ENCODE measurements at regions not wholly inside any gene's neighbourhood (a gene's known extent, or its start where the extent isn't known, plus 50 kb on each side); places are given as distances from the start of the nearest gene placed in this dataset.

- Histone ChIP-seq H2BK5ac (ENCODE audit: low read depth, low read length, poor library complexity) (no peak overlapping the region), H2AFZ (ENCODE audit: insufficient read depth, low read length, poor library complexity) (no peak overlapping the region), H2AK5ac (ENCODE audit: low read length) (no peak overlapping the region), H3K27ac (ENCODE audit: low read depth, low read length) (no peak overlapping the region), H3K9me3 (ENCODE audit: insufficient read depth, low read depth, low read length) (no peaks in the 10 kb centered on the region), H4K8ac (ENCODE audit: low read depth, low read length) (no peak overlapping the region), H3K27me3 (ENCODE audit: insufficient read depth, low read length) (no peaks in the 10 kb centered on the region), H4K12ac (ENCODE audit: low read depth, low read length) (no peak overlapping the region), H3K79me1 (ENCODE audit: low read length) (peaks cover 11% of the 10 kb centered on the region), H3K4ac (ENCODE audit: low read depth, low read length) (no peak overlapping the region), H3K4me1 (ENCODE audit: control insufficient read depth in 1 of 2, insufficient read depth in 2 of 2, low read length in 2 of 2) (no peaks in the 10 kb centered on the region), H2BK120ac (ENCODE audit: insufficient read depth, low read length, poor library complexity) (no peak overlapping the region), H3K9ac (ENCODE audit: low read length) (no peak overlapping the region), H3K14ac (ENCODE audit: low read length) (no peak overlapping the region), H3K4me3 (ENCODE audit: low read depth, low read length) (no peak overlapping the region), H3K18ac (ENCODE audit: low read length) (no peak overlapping the region), H3K4me2 (ENCODE audit: low read length) (no peak overlapping the region), H3K79me2 (ENCODE audit: control insufficient read depth, insufficient read depth, low read length, poor library complexity) (no peaks in the 10 kb centered on the region), H4K91ac (ENCODE audit: low read depth, low read length) (no peak overlapping the region), H2BK12ac (ENCODE audit: low read length) (no peak overlapping the region), H3K36me3 (ENCODE audit: control insufficient read depth in 1 of 2, insufficient read depth in 2 of 2, low read length in 2 of 2) (no peaks in the 10 kb centered on the region), H3K23ac (ENCODE audit: low read length) (no peak overlapping the region)
- no CpG with 5 or more reads among the region's 1 CpG for WGBS (ENCODE audit: extremely low coverage, insufficient coverage, insufficient read length)
- DNase-seq = no peak
Observed at GRCh38 chr1:55844322-55844721, 629.2 kb upstream of the USP24 start.

- Histone ChIP-seq H3K27ac (ENCODE audit: low read depth, low read length) (no peak overlapping the region), H3K79me2 (ENCODE audit: control insufficient read depth, insufficient read depth, low read length, poor library complexity) (no peaks in the 10 kb centered on the region), H2BK5ac (ENCODE audit: low read depth, low read length, poor library complexity) (no peak overlapping the region), H3K18ac (ENCODE audit: low read length) (no peak overlapping the region), H2AK5ac (ENCODE audit: low read length) (no peak overlapping the region), H3K23ac (ENCODE audit: low read length) (no peak overlapping the region), H3K9me3 (ENCODE audit: insufficient read depth, low read depth, low read length) (no peaks in the 10 kb centered on the region), H2BK120ac (ENCODE audit: insufficient read depth, low read length, poor library complexity) (peak overlapping the region; percentile 20), H3K4ac (ENCODE audit: low read depth, low read length) (no peak overlapping the region), H3K4me2 (ENCODE audit: low read length) (no peak overlapping the region), H2BK12ac (ENCODE audit: low read length) (peak overlapping the region; percentile 88), H3K4me1 (ENCODE audit: control insufficient read depth in 1 of 2, insufficient read depth in 2 of 2, low read length in 2 of 2) (peaks cover 4 to 6% of the 10 kb centered on the region in 2 experiments), H4K12ac (ENCODE audit: low read depth, low read length) (no peak overlapping the region), H4K91ac (ENCODE audit: low read depth, low read length) (peak overlapping the region; percentile 32), H3K9ac (ENCODE audit: low read length) (no peak overlapping the region), H3K14ac (ENCODE audit: low read length) (no peak overlapping the region), H2AFZ (ENCODE audit: insufficient read depth, low read length, poor library complexity) (no peak overlapping the region), H3K36me3 (ENCODE audit: control insufficient read depth in 1 of 2, insufficient read depth in 2 of 2, low read length in 2 of 2) (no peaks in the 10 kb centered on the region), H3K4me3 (ENCODE audit: low read depth, low read length) (no peak overlapping the region), H4K8ac (ENCODE audit: low read depth, low read length) (no peak overlapping the region), H3K79me1 (ENCODE audit: low read length) (peaks cover 15% of the 10 kb centered on the region), H3K27me3 (ENCODE audit: insufficient read depth, low read length) (no peaks in the 10 kb centered on the region)
- no peak for DNase-seq
- no CpG with 5 or more reads among the region's 5 CpGs for WGBS (ENCODE audit: extremely low coverage, insufficient coverage, insufficient read length)
Observed at GRCh38 chr1:55839626-55840025, 624.5 kb upstream of the USP24 start.

- H2BK120ac ChIP-seq (ENCODE audit: insufficient read depth, low read length, poor library complexity) = peak overlapping the region; percentile 58
- no peak overlapping the region for H3K27ac ChIP-seq (ENCODE audit: low read depth, low read length)
- no peak overlapping the region for H3K9ac ChIP-seq (ENCODE audit: low read length)
- H3K23ac ChIP-seq (ENCODE audit: low read length) = no peak overlapping the region
- H2BK12ac ChIP-seq (ENCODE audit: low read length) = peak overlapping the region; percentile 88
- H3K79me1 ChIP-seq (ENCODE audit: low read length) = peaks cover 15% of the 10 kb centered on the region
- H2BK5ac ChIP-seq (ENCODE audit: low read depth, low read length, poor library complexity) = peak overlapping the region; percentile 27
- H3K79me2 ChIP-seq (ENCODE audit: control insufficient read depth, insufficient read depth, low read length, poor library complexity) = no peaks in the 10 kb centered on the region
- no CpG with 5 or more reads among the region's 1 CpG for WGBS (ENCODE audit: extremely low coverage, insufficient coverage, insufficient read length)
- H3K14ac ChIP-seq (ENCODE audit: low read length) = peak overlapping the region; percentile 14
- H2AFZ ChIP-seq (ENCODE audit: insufficient read depth, low read length, poor library complexity) = peak overlapping the region; percentile 33
- no peak overlapping the region for H4K12ac ChIP-seq (ENCODE audit: low read depth, low read length)
- no peaks in the 10 kb centered on the region for H3K27me3 ChIP-seq (ENCODE audit: insufficient read depth, low read length)
- H4K91ac ChIP-seq (ENCODE audit: low read depth, low read length) = peak overlapping the region; percentile 32
- no peak overlapping the region for H3K4ac ChIP-seq (ENCODE audit: low read depth, low read length)
- H3K18ac ChIP-seq (ENCODE audit: low read length) = no peak overlapping the region
- H3K4me1 ChIP-seq (ENCODE audit: control insufficient read depth in 1 of 2, insufficient read depth in 2 of 2, low read length in 2 of 2) = peaks cover 4 to 6% of the 10 kb centered on the region in 2 experiments
- no peak overlapping the region for H3K4me3 ChIP-seq (ENCODE audit: low read depth, low read length)
- H2AK5ac ChIP-seq (ENCODE audit: low read length) = peak overlapping the region; percentile 85
- no peaks in the 10 kb centered on the region for H3K9me3 ChIP-seq (ENCODE audit: insufficient read depth, low read depth, low read length)
- no peak for DNase-seq
- no peaks in the 10 kb centered on the region for H3K36me3 ChIP-seq (ENCODE audit: control insufficient read depth in 1 of 2, insufficient read depth in 2 of 2, low read length in 2 of 2)
- H4K8ac ChIP-seq (ENCODE audit: low read depth, low read length) = no peak overlapping the region
- H3K4me2 ChIP-seq (ENCODE audit: low read length) = no peak overlapping the region
Observed at GRCh38 chr1:55839221-55839620, 624.1 kb upstream of the USP24 start.

GRCh38 chr1:55836086-55836485, 620.9 kb upstream of the USP24 start:
- H3K27ac ChIP-seq (ENCODE audit: low read depth, low read length) = peak overlapping the region; percentile 37
- H2AK5ac ChIP-seq (ENCODE audit: low read length) = no peak overlapping the region
- H3K27me3 ChIP-seq (ENCODE audit: insufficient read depth, low read length) = no peaks in the 10 kb centered on the region
- no peak overlapping the region for H3K23ac ChIP-seq (ENCODE audit: low read length)
- no peak overlapping the region for H4K12ac ChIP-seq (ENCODE audit: low read depth, low read length)
- no peak overlapping the region for H3K4me2 ChIP-seq (ENCODE audit: low read length)
- H3K4ac ChIP-seq (ENCODE audit: low read depth, low read length) = no peak overlapping the region
- WGBS (ENCODE audit: extremely low coverage, insufficient coverage, insufficient read length) = no CpG with 5 or more reads among the region's 3 CpGs
- H3K4me1 ChIP-seq (ENCODE audit: control insufficient read depth in 1 of 2, insufficient read depth in 2 of 2, low read length in 2 of 2) = peaks cover 4 to 6% of the 10 kb centered on the region in 2 experiments
- peak overlapping the region; percentile 17 for H2BK5ac ChIP-seq (ENCODE audit: low read depth, low read length, poor library complexity)
- no peaks in the 10 kb centered on the region for H3K79me2 ChIP-seq (ENCODE audit: control insufficient read depth, insufficient read depth, low read length, poor library complexity)
- H2AFZ ChIP-seq (ENCODE audit: insufficient read depth, low read length, poor library complexity) = no peak overlapping the region
- no peaks in the 10 kb centered on the region for H3K9me3 ChIP-seq (ENCODE audit: insufficient read depth, low read depth, low read length)
- H2BK12ac ChIP-seq (ENCODE audit: low read length) = no peak overlapping the region
- no peak overlapping the region for H3K4me3 ChIP-seq (ENCODE audit: low read depth, low read length)
- no peak overlapping the region for H2BK120ac ChIP-seq (ENCODE audit: insufficient read depth, low read length, poor library complexity)
- no peak overlapping the region for H3K18ac ChIP-seq (ENCODE audit: low read length)
- no peak overlapping the region for H3K9ac ChIP-seq (ENCODE audit: low read length)
- no peak for DNase-seq
- peaks cover 21% of the 10 kb centered on the region for H3K79me1 ChIP-seq (ENCODE audit: low read length)
- H4K91ac ChIP-seq (ENCODE audit: low read depth, low read length) = peak overlapping the region; percentile 3
- no peak overlapping the region for H3K14ac ChIP-seq (ENCODE audit: low read length)
- H4K8ac ChIP-seq (ENCODE audit: low read depth, low read length) = no peak overlapping the region
- H3K36me3 ChIP-seq (ENCODE audit: control insufficient read depth in 1 of 2, insufficient read depth in 2 of 2, low read length in 2 of 2) = no peaks in the 10 kb centered on the region

Measured in trophoblast cell (in vitro differentiated cells and primary cell).